HFF-Myc (cell line): ENCODE measurements at regions not wholly inside any gene's neighbourhood (a gene's known extent, or its start where the extent isn't known, plus 50 kb on each side); places are given as distances from the start of the nearest gene placed in this dataset.

ENCODE experiments used
- DNase-seq: peaks from one replicate; pipeline ENCODE4 v3.0.0-alpha.2; 2011; ENCODE audit warnings: low read depth; ENCODE audit errors: extremely low read depth
- H3K4me3 ChIP-seq: replicated peaks from 2 replicates; pipeline ENCODE4 v1.5.1; 2011; ENCODE audit warnings: low read depth, mild to moderate bottlenecking, control low read depth, low read length
- CTCF ChIP-seq: IDR thresholded peaks from 2 replicates; pipeline ENCODE4 v1.5.1; 2012; ENCODE audit warnings: mild to moderate bottlenecking, low read depth, low read length, control low read depth; ENCODE audit errors: missing control alignments

DNA sequence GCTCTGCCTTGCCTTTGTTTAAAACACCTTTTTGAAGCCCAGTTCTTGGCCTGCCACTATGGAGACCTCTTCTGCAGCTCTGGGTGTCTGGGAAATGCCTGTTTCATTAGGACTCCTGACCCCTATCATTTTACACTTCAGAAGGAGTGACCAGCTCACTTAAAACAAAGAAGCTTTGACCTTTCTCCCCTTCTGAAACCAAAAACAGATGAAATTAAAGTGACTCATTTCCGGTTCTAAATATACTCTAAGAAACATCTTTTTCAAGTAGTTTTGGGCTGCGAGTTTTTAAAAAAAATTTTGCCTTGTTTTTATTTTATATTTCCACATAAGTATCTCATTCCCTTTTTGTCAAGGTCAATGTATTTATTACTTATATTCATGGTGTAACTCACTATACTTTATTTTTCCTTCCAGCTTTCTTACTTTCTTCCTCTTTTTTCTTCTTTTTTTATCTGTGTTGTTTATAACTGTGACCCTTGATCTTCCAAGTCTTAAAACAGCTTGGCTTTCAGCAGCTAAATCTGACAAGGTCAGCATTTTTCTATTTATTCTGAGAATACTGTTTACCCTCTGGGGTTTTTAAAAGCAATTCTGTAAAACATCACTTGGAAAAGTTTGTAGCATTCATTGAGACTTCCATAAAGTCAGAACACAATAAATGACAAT, 672.9 kb downstream of the NR2F1-AS1 start:
- DNase-seq = peak; percentile 66
- TF ChIP-seq CTCF = no peak

GRCh38 chr5:92906798-92907376, 674.1 kb downstream of the NR2F1-AS1 start:
- no peak for TF ChIP-seq CTCF
- no peak overlapping the region for H3K4me3 ChIP-seq
- DNase-seq = no peak

More for the DNA sequence above, 672.9 kb downstream of the NR2F1-AS1 start:
- no peak overlapping the region for H3K4me3 ChIP-seq

GRCh38 chr5:92904021-92904420, 677.0 kb downstream of the NR2F1-AS1 start:
- DNase-seq = no peak
- no peak for TF ChIP-seq CTCF
- H3K4me3 ChIP-seq = no peak overlapping the region

- H3K4me3 ChIP-seq = no peak overlapping the region
- no peak for TF ChIP-seq CTCF
- DNase-seq = no peak
Measured at GRCh38 chr5:92899611-92900010, 681.4 kb downstream of the NR2F1-AS1 start.

DNA sequence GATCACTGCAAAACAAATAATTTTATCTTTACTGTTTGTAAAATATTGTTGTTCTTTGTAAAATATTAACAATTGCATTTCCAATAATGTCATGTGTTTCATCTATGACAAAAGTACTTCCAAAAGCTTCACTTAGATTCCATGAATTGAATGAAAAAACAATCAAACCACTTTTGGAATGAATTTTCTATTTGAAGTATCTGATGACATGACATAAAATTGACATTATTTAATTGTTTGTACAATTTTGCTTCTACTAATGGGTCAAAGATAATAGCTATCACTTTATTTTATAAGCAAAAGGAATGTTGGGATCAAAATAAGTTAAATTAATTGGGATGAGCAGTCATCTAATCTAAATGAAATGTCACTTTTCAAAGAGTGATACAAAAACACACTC, 684.3 kb downstream of the NR2F1-AS1 start:
- DNase-seq = no peak
- TF ChIP-seq CTCF = no peak
- H3K4me3 ChIP-seq = no peak overlapping the region

DNA sequence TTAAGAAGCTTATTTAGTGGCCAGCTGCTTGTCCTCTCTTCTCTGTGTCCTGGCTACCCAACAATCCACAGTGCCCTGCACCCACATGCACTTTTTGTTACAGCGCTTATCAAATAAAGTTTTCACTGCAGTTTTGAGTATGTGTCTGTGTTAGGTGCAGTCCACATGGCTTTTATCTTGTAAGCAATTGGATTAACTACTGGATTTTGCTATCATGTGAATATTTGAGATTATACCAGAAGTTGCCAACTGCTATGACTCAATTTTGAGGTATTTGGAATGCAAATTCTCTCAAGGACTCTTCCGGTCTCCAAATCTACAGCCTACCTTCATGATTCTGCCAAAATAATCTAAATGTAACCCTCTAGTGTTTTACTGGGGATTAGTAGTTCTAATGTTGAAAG, 690.2 kb downstream of the NR2F1-AS1 start:
- no peak for TF ChIP-seq CTCF
- H3K4me3 ChIP-seq = no peak overlapping the region
- no peak for DNase-seq
